Hepatocyte (in vitro differentiated cells): ENCODE measurements at regions not wholly inside any gene's neighbourhood (a gene's known extent, or its start where the extent isn't known, plus 50 kb on each side); places are given as distances from the start of the nearest gene placed in this dataset.

Source experiments
- CTCF ChIP-seq: fragments of 200-600 bp; sonication (generic); IDR thresholded peaks from 2 replicates; pipeline ENCODE4 v1.5.1; 2016; ENCODE audit warnings: antibody characterized with exemption, mild to moderate bottlenecking; ENCODE audit not compliant: poor library complexity
- EZH2 ChIP-seq: fragments of 200-600 bp; sonication (generic); IDR thresholded peaks from 2 replicates; pipeline ENCODE4 v1.6.1; 2016; ENCODE audit warnings: antibody characterized with exemption, mild to moderate bottlenecking, borderline replicate concordance

DNA sequence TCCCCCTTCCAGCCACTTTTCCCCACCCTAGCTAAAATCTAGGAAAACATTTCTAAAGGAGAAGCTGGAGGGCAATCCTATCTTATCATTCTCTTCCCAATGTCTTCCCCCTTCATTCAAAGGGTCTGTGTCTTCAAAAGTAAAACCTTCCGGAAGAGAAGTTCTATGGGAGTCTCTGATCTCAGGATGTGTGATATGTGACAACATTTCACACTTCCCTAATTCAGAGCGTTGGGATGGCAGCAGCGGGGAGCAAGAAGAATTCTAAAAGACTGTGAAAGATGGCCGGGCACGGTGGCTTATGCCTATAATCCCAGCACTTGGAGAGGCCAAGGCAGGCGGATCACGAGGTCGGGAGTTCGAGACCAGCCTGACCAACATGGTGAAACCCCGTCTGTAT, 65.4 kb upstream of the AKIRIN2 start:
- no peak for TF ChIP-seq CTCF
- TF ChIP-seq EZH2 = no peak
